Nephron progenitor cell (in vitro differentiated cells): ENCODE measurements at regions not wholly inside any gene's neighbourhood (a gene's known extent, or its start where the extent isn't known, plus 50 kb on each side); places are given as distances from the start of the nearest gene placed in this dataset.

Source experiments
- DNase-seq: peaks from one replicate; pipeline ENCODE4 v3.0.0; 2021
- H3K27ac Mint-ChIP-seq: 2 replicates; pipeline ENCODE4 v1.8.0; 2021; ENCODE audit warnings: mild to moderate bottlenecking, moderate library complexity, mixed read lengths
- H3K27me3 Mint-ChIP-seq: 2 replicates; pipeline ENCODE4 v1.8.0; 2021; ENCODE audit warnings: mild to moderate bottlenecking, low read depth, mixed read lengths; ENCODE audit not compliant: poor library complexity
- H3K36me3 Mint-ChIP-seq: 2 replicates; pipeline ENCODE4 v1.8.0; 2021; ENCODE audit warnings: low read depth, mixed read lengths
- H3K4me1 Mint-ChIP-seq: 2 replicates; pipeline ENCODE4 v1.8.0; 2021; ENCODE audit warnings: mixed read lengths
- H3K4me3 Mint-ChIP-seq: 2 replicates; pipeline ENCODE4 v1.8.0; 2021; ENCODE audit warnings: mild to moderate bottlenecking, moderate library complexity, mixed read lengths
- H3K9me3 Mint-ChIP-seq: 2 replicates; pipeline ENCODE4 v1.8.0; 2021; ENCODE audit warnings: mild to moderate bottlenecking, moderate library complexity, mixed read lengths
- TF ChIP-seq, protein P1 (sequence below): fragments of 200-600 bp; sonication (generic); IDR thresholded peaks from 2 replicates; pipeline ENCODE4 v1.5.0; 2021; ENCODE audit warnings: antibody characterized with exemption

DNA sequence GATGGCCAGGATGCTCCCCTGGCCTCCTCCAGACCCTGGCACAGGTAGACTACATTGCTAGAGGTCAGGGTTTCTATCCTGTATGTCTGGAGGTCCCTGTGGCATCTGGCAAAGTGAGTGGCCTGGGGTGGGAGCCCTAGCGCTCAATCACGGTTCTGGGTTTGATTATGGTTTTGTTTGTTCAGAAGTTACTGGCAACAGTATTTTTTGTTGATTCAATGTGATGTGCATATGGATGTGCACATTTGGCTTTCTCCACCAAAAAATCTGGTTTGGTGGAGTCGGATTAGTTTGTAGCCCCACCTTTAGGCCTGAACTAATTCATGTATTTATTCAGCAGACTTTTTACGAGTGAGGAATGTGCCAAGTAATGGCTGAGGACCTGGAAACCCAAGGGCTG, 109.7 kb downstream of the VEGFA start:
- TF ChIP-seq, protein P1, sequence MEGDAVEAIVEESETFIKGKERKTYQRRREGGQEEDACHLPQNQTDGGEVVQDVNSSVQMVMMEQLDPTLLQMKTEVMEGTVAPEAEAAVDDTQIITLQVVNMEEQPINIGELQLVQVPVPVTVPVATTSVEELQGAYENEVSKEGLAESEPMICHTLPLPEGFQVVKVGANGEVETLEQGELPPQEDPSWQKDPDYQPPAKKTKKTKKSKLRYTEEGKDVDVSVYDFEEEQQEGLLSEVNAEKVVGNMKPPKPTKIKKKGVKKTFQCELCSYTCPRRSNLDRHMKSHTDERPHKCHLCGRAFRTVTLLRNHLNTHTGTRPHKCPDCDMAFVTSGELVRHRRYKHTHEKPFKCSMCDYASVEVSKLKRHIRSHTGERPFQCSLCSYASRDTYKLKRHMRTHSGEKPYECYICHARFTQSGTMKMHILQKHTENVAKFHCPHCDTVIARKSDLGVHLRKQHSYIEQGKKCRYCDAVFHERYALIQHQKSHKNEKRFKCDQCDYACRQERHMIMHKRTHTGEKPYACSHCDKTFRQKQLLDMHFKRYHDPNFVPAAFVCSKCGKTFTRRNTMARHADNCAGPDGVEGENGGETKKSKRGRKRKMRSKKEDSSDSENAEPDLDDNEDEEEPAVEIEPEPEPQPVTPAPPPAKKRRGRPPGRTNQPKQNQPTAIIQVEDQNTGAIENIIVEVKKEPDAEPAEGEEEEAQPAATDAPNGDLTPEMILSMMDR = no peak
- no peak overlapping the region for H3K4me3 Mint-ChIP-seq
- no peak overlapping the region for H3K27ac Mint-ChIP-seq
- peaks cover 66% of the 10 kb centered on the region for H3K4me1 Mint-ChIP-seq
- no peaks in the 10 kb centered on the region for H3K9me3 Mint-ChIP-seq
- H3K36me3 Mint-ChIP-seq = no peaks in the 10 kb centered on the region
- no peak for DNase-seq
- peaks cover 24% of the 10 kb centered on the region for H3K27me3 Mint-ChIP-seq

DNA sequence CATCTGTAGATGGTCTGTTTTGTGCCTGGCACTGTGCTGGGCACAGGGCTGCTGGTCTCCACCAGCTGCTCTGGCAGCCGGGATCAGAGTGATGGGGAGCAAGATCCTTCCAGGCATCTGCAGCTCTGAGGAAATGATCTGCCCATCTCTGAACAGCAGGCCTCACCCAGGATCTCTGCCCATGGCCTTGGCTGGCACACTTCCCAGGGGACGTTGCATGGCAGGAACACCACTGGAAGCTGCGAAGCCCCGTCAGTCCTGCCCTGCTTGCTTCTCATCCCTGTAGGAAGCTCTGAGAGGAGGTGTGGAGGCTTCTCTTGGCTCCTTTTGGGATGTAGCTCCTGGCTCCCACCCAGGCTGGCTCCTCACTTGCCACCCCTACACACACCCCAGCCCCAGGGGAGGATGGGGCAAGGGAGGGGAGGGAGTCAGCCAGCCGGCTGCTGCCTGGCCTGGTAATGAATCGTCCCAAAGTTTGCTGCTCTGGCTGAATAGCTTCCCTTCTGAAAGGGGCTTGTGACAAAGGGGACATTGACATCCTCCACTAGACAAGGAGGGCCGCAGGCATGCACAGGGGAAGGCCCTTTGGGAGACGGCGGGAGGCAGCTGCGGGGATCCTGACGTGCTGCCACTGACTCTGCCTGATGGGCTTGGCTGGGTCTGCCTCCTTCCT, 108.9 kb downstream of the VEGFA start:
- peaks cover 68% of the 10 kb centered on the region for H3K4me1 Mint-ChIP-seq
- no peaks in the 10 kb centered on the region for H3K36me3 Mint-ChIP-seq
- no peaks in the 10 kb centered on the region for H3K9me3 Mint-ChIP-seq
- H3K27ac Mint-ChIP-seq = no peak overlapping the region
- TF ChIP-seq, protein P1 = no peak
- no peak for DNase-seq
- H3K27me3 Mint-ChIP-seq = peaks cover 28% of the 10 kb centered on the region
- no peak overlapping the region for H3K4me3 Mint-ChIP-seq

DNA sequence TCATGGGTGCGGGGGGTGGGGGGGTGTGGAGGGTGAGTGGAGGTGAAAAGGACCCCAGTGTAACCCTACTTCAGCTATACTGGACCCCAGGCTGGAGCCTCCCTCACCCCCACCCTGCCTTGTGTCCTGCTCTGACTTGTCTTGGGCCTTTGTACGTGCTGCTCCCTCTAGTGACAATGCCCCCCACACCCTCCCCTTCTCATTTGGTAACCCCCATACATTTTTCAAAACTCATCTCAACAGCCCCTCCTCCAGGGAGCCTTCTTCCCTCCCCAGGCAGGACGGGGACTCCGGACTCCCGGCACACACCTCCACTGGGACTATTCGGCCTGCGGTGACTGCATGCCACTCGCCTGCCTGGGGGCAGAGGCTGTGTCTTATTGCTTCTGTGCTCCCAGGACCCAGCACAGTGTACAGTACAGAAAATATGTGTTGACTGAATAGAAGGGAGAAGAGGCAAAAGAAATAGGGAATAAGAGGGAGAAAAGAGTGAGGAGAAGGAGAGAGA, 108.2 kb downstream of the VEGFA start:
- Mint-ChIP-seq H3K27me3 (peaks cover 36% of the 10 kb centered on the region), H3K4me1 (peaks cover 76% of the 10 kb centered on the region), H3K9me3 (no peaks in the 10 kb centered on the region), H3K4me3 (no peak overlapping the region), H3K36me3 (no peaks in the 10 kb centered on the region), H3K27ac (no peak overlapping the region)
- TF ChIP-seq, protein P1 = no peak
- no peak for DNase-seq

DNA sequence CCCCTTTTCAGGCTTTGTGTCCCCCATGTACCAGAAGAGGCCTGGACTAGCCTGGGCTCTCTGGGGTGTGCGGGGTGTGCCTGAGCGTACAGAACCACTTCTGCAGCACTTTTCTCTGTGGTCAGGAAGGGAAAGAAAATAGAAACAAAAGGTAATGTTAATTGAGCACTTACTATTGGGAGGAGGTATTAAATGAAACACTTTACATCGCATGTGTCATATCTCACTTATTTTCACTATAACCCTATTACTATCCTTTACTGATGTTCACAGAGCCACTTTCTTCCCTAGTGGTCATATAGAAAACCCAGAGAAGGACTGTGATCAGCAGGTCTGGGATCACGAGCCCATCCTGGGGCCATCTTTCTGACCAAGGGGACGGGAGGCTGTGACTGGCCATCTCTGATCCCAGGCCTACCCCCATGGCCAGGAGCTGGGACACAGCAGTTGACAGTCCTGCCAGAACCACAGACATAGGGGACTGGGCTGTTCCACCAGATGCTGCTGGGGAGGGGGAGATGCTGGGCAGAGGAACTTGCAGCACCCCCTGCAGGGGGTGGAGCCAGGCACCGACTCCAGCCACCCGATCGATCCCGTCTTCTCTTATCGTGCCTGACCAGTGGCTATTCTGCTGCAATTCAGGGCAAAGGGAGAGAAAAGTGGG, 107.6 kb downstream of the VEGFA start:
- H3K36me3 Mint-ChIP-seq = no peaks in the 10 kb centered on the region
- no peak for DNase-seq
- no peaks in the 10 kb centered on the region for H3K9me3 Mint-ChIP-seq
- H3K4me1 Mint-ChIP-seq = peaks cover 80% of the 10 kb centered on the region
- H3K27ac Mint-ChIP-seq = no peak overlapping the region
- TF ChIP-seq, protein P1 = no peak
- peaks cover 40% of the 10 kb centered on the region for H3K27me3 Mint-ChIP-seq
- H3K4me3 Mint-ChIP-seq = no peak overlapping the region

DNA sequence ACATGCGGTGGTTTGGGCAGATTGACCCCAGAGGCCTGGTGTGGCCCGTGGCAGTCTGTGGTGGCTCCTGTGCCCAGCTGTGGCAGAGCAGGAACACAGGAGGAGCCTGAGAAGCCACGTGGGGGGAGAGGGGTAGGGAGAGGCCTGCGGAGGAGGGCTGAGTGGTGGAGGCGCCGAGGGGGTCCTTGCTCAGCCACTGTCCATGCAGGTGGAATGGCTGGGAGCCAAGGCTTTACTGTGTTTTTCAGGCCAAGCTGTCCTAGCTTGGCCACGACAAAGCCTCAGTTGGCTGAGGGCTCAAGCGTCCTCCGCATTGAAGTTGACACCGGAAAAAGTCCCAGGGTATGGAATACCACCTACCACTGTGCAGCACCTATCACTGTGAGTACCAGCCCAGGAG, 107.0 kb downstream of the VEGFA start:
- Mint-ChIP-seq H3K27ac (peak overlapping the region; percentile 59), H3K9me3 (no peaks in the 10 kb centered on the region), H3K27me3 (peaks cover 42% of the 10 kb centered on the region), H3K4me3 (no peak overlapping the region), H3K36me3 (no peaks in the 10 kb centered on the region), H3K4me1 (peaks cover 78% of the 10 kb centered on the region)
- DNase-seq = no peak
- TF ChIP-seq, protein P1 = no peak
